ENCODE measurements at regions not wholly inside any gene's neighbourhood (a gene's known extent, or its start where the extent isn't known, plus 50 kb on each side); places are given as distances from the start of the nearest gene placed in this dataset.

DNA sequence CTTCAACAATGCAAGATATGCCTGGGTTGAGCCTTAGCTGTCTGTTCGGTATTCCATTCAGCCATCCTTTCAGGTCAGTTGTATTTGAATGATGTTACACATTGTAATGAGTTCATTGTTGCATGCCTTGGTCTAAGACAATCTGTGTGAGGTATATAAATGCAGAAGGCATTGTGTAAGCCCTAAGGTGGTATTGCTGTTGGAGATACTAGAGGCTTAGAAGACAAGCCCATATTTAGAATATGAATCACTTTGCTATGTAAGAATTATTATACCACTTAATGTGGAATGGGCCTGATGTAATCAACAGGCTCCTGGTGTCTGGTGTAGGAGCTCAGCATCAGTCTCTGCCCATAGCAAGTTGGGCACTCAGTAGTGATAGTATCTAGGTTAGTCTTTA is 473.4 kb upstream of the GNPDA2 start:
- Histone ChIP-seq H3K27ac (no peak overlapping the region), H3K36me3 (no peaks in the 10 kb centered on the region), H3K9me3 (no peaks in the 10 kb centered on the region), H3K27me3 (no peaks in the 10 kb centered on the region), H3K4me3 (no peak overlapping the region), H3K4me1 (no peaks in the 10 kb centered on the region)
- DNase-seq (ENCODE audit: low spot score) = no peak
- TF ChIP-seq, protein P1, sequence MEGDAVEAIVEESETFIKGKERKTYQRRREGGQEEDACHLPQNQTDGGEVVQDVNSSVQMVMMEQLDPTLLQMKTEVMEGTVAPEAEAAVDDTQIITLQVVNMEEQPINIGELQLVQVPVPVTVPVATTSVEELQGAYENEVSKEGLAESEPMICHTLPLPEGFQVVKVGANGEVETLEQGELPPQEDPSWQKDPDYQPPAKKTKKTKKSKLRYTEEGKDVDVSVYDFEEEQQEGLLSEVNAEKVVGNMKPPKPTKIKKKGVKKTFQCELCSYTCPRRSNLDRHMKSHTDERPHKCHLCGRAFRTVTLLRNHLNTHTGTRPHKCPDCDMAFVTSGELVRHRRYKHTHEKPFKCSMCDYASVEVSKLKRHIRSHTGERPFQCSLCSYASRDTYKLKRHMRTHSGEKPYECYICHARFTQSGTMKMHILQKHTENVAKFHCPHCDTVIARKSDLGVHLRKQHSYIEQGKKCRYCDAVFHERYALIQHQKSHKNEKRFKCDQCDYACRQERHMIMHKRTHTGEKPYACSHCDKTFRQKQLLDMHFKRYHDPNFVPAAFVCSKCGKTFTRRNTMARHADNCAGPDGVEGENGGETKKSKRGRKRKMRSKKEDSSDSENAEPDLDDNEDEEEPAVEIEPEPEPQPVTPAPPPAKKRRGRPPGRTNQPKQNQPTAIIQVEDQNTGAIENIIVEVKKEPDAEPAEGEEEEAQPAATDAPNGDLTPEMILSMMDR (IDR thresholded peaks at IDR 0.05) = no peak

DNA sequence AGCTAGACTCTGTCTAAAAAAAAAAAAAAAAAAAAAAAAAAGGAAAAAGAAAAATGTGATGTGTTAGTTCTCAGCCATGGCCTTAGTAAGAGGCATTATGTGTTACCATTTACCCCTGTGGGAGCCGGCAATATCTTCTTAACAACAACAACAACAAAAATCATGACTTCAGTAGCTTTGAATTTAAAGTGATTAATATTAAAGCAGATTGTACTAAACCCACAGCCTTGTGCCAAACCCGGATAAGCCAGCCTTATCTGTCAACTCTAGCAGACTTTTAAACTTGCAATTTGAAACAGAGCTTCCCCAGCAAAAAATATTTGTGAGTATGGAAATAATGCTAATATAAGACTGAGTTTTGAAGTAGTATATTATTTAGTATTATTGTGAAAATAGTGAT is 462.1 kb upstream of the GNPDA2 start:
- Histone ChIP-seq H3K4me3 (no peak overlapping the region), H3K27ac (no peak overlapping the region), H3K27me3 (no peaks in the 10 kb centered on the region), H3K9me3 (no peaks in the 10 kb centered on the region), H3K4me1 (no peaks in the 10 kb centered on the region), H3K36me3 (no peaks in the 10 kb centered on the region)
- TF ChIP-seq, protein P1 (IDR thresholded peaks at IDR 0.05) = no peak
- no peak for DNase-seq (ENCODE audit: low spot score)

DNA sequence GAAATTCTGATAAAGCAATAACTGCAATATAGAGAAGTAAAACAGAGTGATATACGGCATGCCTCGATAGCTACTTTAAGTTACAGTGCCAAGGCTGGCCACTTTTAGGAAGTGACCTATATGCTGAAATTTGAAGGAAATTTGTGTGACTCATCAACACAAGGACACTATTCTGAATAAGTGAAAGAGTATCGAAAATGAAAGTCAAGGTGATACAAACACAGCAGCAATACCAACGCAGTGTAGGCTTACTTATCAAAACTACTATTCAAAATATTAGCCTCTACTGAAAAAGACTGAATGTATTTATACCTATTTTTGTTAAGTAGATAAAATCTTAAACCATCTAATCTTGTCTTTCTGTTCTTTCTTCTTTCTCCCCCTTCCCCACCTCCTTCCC is 459.9 kb upstream of the GNPDA2 start:
- H3K4me1 ChIP-seq = no peaks in the 10 kb centered on the region
- H3K4me3 ChIP-seq = no peak overlapping the region
- no peak overlapping the region for H3K27ac ChIP-seq
- TF ChIP-seq, protein P1 (IDR thresholded peaks at IDR 0.05) = no peak
- no peaks in the 10 kb centered on the region for H3K9me3 ChIP-seq
- DNase-seq (ENCODE audit: low spot score) = no peak
- H3K36me3 ChIP-seq = no peaks in the 10 kb centered on the region
- H3K27me3 ChIP-seq = no peaks in the 10 kb centered on the region

DNA sequence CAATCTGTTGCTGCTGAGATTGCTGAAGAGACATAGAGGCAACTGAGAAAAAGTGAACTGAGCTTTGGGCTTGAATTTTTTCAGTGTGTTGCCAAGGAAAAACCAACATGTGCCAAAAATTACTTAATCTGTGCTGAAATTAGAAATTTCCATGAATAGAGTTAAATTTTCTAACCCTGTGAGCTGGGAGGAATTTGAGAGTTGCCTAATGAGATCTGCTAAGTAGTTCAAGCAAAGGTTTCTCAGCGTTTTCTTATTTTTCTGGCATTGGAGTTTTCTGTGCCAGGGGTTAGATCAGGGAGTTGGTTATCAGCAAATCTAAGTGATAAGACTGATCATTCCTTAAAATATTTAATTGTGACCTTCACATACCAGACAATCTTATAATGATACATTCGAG is 457.5 kb upstream of the GNPDA2 start:
- TF ChIP-seq, protein P1 (IDR thresholded peaks at IDR 0.05) = no peak
- Histone ChIP-seq H3K27me3 (no peaks in the 10 kb centered on the region), H3K36me3 (no peaks in the 10 kb centered on the region), H3K4me3 (no peak overlapping the region), H3K9me3 (no peaks in the 10 kb centered on the region), H3K27ac (no peak overlapping the region), H3K4me1 (no peaks in the 10 kb centered on the region)
- DNase-seq (ENCODE audit: low spot score) = no peak

DNA sequence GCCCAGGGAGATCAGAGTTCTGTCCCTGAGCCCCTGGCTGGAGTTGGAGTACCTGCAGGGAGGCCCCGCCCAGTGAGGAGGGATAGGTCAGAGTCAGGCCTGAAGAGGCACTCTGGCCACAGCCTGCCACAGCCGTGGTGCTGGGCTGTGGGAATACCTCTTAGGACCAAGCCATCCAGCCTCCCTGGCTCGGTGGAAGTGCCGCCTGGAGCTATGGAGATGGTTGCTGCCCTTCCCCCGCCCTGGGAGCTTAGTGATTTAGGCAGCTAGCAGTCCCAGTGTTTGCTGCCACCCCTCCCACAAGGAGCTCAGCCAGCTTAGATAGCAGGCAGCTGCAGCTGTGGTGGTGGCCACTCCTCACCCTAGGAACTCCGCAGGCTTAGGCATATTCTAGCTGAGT is 446.3 kb upstream of the GNPDA2 start:
- Histone ChIP-seq H3K36me3 (no peaks in the 10 kb centered on the region), H3K4me3 (no peak overlapping the region), H3K27me3 (no peaks in the 10 kb centered on the region), H3K9me3 (no peaks in the 10 kb centered on the region), H3K4me1 (no peaks in the 10 kb centered on the region), H3K27ac (no peak overlapping the region)
- DNase-seq (ENCODE audit: low spot score) = no peak
- TF ChIP-seq, protein P1 (IDR thresholded peaks at IDR 0.05) = no peak

DNA sequence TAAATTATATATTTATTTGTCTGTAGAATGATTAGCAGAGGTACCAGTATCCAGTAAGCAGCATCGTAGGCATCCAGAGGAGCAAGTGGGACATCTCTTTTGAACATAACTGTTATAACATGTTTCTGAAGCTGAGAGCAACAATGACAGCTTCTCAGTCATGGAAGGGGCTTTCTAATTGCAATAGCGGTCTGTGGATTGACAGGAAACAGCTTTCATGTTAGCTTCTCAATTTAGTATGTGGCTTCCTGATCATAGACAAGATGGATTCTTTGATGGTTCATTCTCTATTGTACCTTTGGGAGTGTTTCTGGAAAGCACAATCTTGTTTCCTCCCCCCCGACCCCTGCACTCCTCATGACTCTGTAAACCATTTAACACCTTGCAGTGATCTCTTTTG is 434.6 kb upstream of the GNPDA2 start:
- Histone ChIP-seq H3K4me3 (no peak overlapping the region), H3K27me3 (no peaks in the 10 kb centered on the region), H3K4me1 (no peaks in the 10 kb centered on the region), H3K36me3 (no peaks in the 10 kb centered on the region), H3K27ac (no peak overlapping the region), H3K9me3 (no peaks in the 10 kb centered on the region)
- DNase-seq (ENCODE audit: low spot score) = no peak
- TF ChIP-seq, protein P1 (IDR thresholded peaks at IDR 0.05) = no peak
